Panc1 (cell line): ENCODE measurements at regions not wholly inside any gene's neighbourhood (a gene's known extent, or its start where the extent isn't known, plus 50 kb on each side); places are given as distances from the start of the nearest gene placed in this dataset.

ENCODE experiments used
- ATAC-seq: fragments of 200-7000 bp; cut with Tn5 transposase; 2 replicates; pipeline ENCODE4 v1.9.1; 2020; ENCODE audit warnings: mild to moderate bottlenecking, moderate library complexity
- BruUV-seq: library from RNA; stranded (reverse); fragments of 400-500 nt; replicated peaks from 2 replicates; lab custom pipeline; 2021; lab: Mats Ljungman, UMichigan
- CTCF ChIA-PET: fragments of 300-600 bp; sonication (Branson Sonifier 250); formaldehyde crosslinking; loops from one replicate; lab custom pipeline; 2022; ENCODE audit warnings: antibody characterized with exemption; lab: Charles Lee
- POLR2A ChIA-PET: fragments of 300-600 bp; sonication (Branson Sonifier 250); formaldehyde crosslinking; loops from one replicate; lab custom pipeline; 2022; ENCODE audit warnings: antibody characterized with exemption; lab: Charles Lee
- DNase-seq: peaks from one replicate; pipeline ENCODE4 v3.0.0-alpha.2; 2010; ENCODE audit warnings: low read depth, low spot score
- H3K27ac ChIP-seq: 2 replicates; pipeline ENCODE4 v1.5.1; 2011; ENCODE audit warnings: mild to moderate bottlenecking, low read length, inconsistent platforms
- H3K27me3 ChIP-seq: fragments of 200-500 bp; sonication (Bioruptor generic); 2 replicates; pipeline ENCODE4 v1.6.0; 2014; ENCODE audit warnings: low read length, inconsistent platforms; ENCODE audit not compliant: control insufficient read depth, insufficient read depth
- H3K36me3 ChIP-seq: fragments of 200-500 bp; sonication (Bioruptor generic); 2 replicates; pipeline ENCODE4 v1.5.1; 2014; ENCODE audit warnings: inconsistent platforms, mild to moderate bottlenecking, low read length, moderate library complexity; ENCODE audit not compliant: control insufficient read depth, insufficient read depth
- H3K4me1 ChIP-seq: 2 replicates; pipeline ENCODE4 v1.5.1; 2011; ENCODE audit warnings: inconsistent platforms, mild to moderate bottlenecking, low read length, moderate library complexity; ENCODE audit not compliant: control insufficient read depth, insufficient read depth
- H3K4me3 ChIP-seq, 2 experiments: 2 replicates each; pipeline ENCODE4 v1.5.1; 2011 to 2012; ENCODE audit warnings: low read depth in 2 of 2, low read length in 2 of 2, mild to moderate bottlenecking in 2 of 2, inconsistent platforms in 1 of 2, moderate library complexity in 1 of 2
- H3K9me3 ChIP-seq: fragments of 200-500 bp; sonication (Bioruptor generic); 2 replicates; pipeline ENCODE4 v1.5.1; 2014; ENCODE audit warnings: low read depth, mild to moderate bottlenecking, inconsistent platforms, low read length, moderate library complexity; ENCODE audit not compliant: control insufficient read depth, insufficient read depth
- CTCF ChIP-seq: fragments of 450-650 bp; IDR thresholded peaks from 2 replicates; pipeline ENCODE4 v1.5.1; 2017; ENCODE audit warnings: mild to moderate bottlenecking
- POLR2AphosphoS5 ChIP-seq: IDR thresholded peaks from 2 replicates; pipeline ENCODE4 v1.6.1; 2012; ENCODE audit warnings: mild to moderate bottlenecking, low read depth, low read length, moderate library complexity
- REST ChIP-seq, 2 experiments: IDR thresholded peaks; 2 replicates each; pipeline ENCODE4 v1.6.1; 2011 to 2012; ENCODE audit warnings: low read depth in 2 of 2, control low read depth in 1 of 2, low read length in 1 of 2, mild to moderate bottlenecking in 1 of 2, moderate library complexity in 1 of 2; ENCODE audit not compliant: insufficient read depth in 1 of 2
- SIN3A ChIP-seq: IDR thresholded peaks from 2 replicates; pipeline ENCODE4 v1.6.1; 2012; ENCODE audit warnings: low read depth, mild to moderate bottlenecking, low read length, moderate library complexity, borderline replicate concordance; ENCODE audit not compliant: insufficient read depth
- TCF7L2 ChIP-seq: IDR thresholded peaks from 2 replicates; pipeline ENCODE4 v1.6.1; 2011; ENCODE audit warnings: mild to moderate bottlenecking, low read depth, low read length, inconsistent platforms
- in situ Hi-C: cut with HindIII; loops from 2 replicates; pipeline ENCODE4 v1.10.0; 2016; ENCODE audit warnings: low sequenced_read_pairs, low pct_unique_long_range_greater_than_20kb
- intact Hi-C: fragments of 100-400 bp; cut with micrococcal nuclease; formaldehyde crosslinking; loops from one replicate; pipeline ENCODE4 v1.10.0; 2022; ENCODE audit not compliant: unreplicated experiment

GRCh38 chr3:127136706-127137105 lies 56.2 kb upstream of the PRR23E start:
- TF ChIP-seq REST (IDR thresholded peaks at IDR 0.05; ENCODE audit: insufficient read depth in 1 of 2, low read depth in 2 of 2, low read length in 1 of 2) (no peak), TCF7L2 (no peak), CTCF (no peak), SIN3A (no peak), POLR2AphosphoS5 (no peak)
- ATAC-seq: no peak
- no TSS peak for BruUV-seq
- in situ Hi-C loops: no loop called here
- POLR2A ChIA-PET: no interaction called here
- H3K27me3 ChIP-seq: peaks cover 13% of the 10 kb centered on the region; the same call in 1 of the 2 replicates
- intact Hi-C loops: no loop called here
- no peaks in the 10 kb centered on the region for H3K9me3 ChIP-seq
- CTCF ChIA-PET: interaction anchor here (0.6 kb wide), 1 partner anchor 91 kb away, joined by 7 read pairs; no protein-coding TSS in a partner anchor
- no peaks in the 10 kb centered on the region for H3K36me3 ChIP-seq
- no peak overlapping the region for H3K4me3 ChIP-seq
- no peak for DNase-seq
- peaks cover 6% of the 10 kb centered on the region; the same call in 1 of the 2 replicates for H3K4me1 ChIP-seq
- no peak overlapping the region for H3K27ac ChIP-seq

GRCh38 chr3:127137113-127137512 lies 55.8 kb upstream of the PRR23E start:
- in situ Hi-C loops (no loop called here), intact Hi-C loops (no loop called here)
- TF ChIP-seq REST (IDR thresholded peaks at IDR 0.05; ENCODE audit: insufficient read depth in 1 of 2, low read depth in 2 of 2, low read length in 1 of 2) (no peak), SIN3A (no peak), CTCF (no peak), TCF7L2 (no peak), POLR2AphosphoS5 (no peak)
- H3K27ac ChIP-seq: no peak overlapping the region
- no peak overlapping the region for H3K4me3 ChIP-seq
- POLR2A ChIA-PET: no interaction called here
- H3K36me3 ChIP-seq: no peaks in the 10 kb centered on the region
- no peak for ATAC-seq
- DNase-seq: no peak
- H3K27me3 ChIP-seq: peaks cover 13% of the 10 kb centered on the region; the same call in 1 of the 2 replicates
- no peaks in the 10 kb centered on the region for H3K9me3 ChIP-seq
- no TSS peak for BruUV-seq
- CTCF ChIA-PET: no interaction called here
- H3K4me1 ChIP-seq: peaks cover 6% of the 10 kb centered on the region; the same call in 1 of the 2 replicates
